Stromal cell of bone marrow (primary cell): ENCODE measurements at regions not wholly inside any gene's neighbourhood (a gene's known extent, or its start where the extent isn't known, plus 50 kb on each side); places are given as distances from the start of the nearest gene placed in this dataset.

Experiments used
- DNase-seq: peaks from one replicate; pipeline ENCODE4 v3.0.0-alpha.2; 2012; ENCODE audit warnings: low read depth

DNA sequence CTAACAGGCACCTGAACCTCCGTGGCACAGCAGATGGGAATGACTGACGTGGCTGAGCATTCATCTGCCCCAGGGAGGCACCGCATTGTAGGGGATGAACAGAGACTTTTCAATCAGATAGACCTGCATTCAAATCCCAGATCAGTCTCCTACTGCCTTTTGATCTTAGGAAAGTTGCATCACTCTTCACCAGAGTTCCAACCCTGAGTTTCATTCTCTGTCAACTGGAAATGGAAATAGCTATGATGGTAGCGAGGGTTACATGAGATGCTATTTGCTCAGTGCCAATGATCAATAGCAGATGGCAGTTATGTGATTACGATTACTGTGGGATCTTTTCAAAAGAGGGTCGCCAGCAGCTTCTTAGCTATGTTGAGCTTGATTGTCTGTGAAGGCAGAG, 189.3 kb upstream of the RFC3 start:
- no peak for DNase-seq

DNA sequence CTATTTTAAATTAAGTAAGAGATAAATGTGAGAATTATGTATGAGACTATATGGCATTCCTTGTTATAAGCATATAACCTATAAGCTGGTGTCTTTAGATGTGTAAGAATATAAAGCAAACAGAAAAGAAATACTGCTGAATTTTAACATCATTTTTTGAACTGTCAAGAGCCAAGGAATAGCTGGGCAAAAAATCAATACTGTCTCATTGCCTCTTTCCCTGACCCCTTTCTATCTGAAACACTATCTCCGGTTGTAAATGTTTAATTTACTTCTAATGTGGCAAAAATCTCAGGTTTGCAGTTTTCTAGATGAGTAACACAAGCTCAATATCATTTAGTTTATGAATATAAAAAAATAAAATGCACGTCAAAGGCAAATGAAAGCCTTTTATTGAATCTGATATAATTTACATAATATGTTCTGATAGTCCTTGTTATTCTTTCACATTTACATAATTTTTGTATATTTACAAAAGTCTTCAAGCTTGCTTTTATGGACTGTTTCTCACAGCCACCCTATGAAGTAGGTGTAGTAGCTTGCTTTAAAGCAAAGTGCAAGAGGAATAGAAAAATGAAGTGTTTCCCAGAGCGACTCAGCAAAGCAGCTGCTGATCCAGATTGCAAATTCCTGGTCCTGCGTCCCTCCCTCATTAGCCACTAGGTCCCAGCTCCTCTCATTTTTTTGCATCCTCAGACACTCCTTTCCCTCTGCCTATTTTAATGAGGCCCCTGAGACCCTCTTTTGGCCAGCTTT, 188.2 kb upstream of the RFC3 start:
- no peak for DNase-seq

DNA sequence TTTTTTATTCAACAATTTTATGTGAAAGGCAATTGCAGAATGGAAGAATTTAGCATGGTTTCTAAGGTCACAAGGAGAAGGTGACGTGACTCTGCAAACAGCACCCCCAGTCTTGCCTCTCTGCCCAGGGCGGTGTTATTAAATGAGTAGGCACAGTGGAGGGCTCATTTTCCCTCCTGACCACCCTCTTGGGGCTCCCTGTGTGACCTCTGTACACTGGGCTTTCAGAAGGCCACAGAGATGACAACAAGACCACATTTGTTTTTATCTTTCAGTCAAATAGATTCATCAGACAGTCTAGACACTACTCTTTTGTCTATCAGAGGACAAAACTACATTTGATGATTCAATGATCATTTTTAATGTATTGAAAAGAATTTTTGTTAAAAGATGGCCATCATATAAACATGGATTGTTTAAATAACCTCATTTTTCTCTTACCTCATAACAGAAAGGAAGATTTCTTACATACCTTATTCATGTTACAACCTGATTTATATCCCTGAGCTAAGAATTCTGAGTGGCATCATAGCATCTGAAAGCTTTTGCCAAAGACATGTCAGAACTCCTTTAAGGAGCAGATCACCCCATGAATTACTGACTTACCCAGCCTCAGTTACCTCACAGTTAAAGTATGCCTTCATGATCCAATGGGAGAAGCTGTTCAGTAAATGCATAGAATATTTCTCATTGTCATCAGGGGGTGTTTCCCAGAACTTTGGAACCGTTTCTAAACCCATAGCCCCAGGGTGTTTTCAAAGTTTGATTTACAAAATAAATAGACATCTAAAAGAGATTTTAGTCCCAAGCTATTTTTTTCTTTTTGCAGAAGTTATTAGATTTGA, 184.0 kb upstream of the RFC3 start:
- DNase-seq = no peak

DNA sequence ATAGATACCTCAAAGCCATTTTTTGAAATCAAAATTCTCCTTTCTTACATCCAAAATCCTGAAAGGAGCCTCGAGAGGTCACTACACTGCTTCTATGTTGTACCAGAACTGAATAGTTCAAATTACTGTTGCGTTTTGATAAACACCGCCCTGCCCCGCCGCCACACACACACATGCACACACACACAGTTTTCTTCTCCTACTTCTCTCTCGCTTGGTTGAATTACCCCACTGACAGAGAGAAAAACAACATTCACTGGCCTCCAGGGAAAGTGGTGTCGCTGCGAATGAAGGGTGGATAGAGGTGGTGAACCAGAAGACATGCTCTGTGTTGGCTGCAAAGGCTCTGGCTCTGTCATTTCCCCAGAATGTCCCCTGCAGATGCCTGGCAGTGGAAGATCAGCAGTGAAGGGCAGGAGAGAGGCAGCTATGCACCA, 183.4 kb upstream of the RFC3 start:
- DNase-seq = no peak

DNA sequence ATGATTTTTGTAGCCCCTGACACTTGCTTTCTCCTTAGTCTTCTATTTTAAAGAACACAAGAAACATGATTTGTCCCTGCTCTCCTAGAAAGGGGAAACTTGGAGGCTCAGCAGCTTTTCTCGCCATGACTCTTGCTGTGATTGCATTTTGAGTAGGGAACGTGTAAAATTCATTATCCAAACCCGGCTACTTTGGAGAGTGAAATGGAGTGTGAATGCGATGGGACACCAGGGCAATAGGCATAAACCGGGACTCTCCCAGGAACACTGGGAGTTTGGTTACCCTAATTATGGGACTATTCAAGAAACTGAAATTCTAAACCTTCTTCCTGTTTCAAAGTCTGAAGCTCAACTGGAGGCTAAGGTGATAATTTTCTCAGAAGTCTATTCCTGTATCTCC, 181.7 kb upstream of the RFC3 start:
- DNase-seq = no peak

GRCh38 chr13:33636955-33637670, 180.8 kb upstream of the RFC3 start:
- DNase-seq = no peak

DNA sequence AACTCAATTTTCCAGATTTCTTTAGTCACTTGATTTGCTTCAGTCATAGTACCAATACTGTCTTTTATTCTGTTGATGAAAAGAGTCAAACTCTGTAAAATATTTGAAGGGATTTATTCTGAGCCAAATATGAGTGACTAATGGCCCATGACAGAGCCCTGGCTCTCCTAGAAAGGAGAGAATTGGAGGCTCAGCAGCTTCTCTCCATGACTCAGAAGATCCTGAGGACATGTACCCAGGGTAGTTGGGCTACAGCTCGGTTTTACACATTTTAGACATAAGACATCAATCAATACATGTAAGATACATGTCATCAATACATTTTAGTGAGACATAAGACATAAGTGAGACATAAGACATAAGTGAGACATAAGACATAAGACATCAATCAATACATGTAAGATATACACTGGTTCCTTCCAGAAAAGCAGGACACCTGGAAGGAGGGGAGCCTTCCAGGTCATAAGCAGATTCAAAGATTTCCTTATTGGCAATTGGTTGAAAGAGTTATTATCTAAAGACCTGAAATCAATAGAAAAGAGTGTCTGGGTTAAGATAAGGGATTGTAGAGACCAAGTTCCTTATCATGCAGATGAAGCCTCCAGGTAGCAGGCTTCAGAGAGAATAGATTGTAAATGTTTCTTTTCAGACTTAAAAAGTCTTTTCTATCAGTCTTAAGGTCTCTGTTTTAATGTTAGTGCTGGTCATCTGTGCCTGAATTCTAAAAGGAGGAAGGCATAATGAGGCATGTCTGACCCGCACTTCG, 179.8 kb upstream of the RFC3 start:
- DNase-seq = peak; percentile 74

GRCh38 chr13:33639158-33639557, 178.8 kb upstream of the RFC3 start:
- DNase-seq = no peak

DNA sequence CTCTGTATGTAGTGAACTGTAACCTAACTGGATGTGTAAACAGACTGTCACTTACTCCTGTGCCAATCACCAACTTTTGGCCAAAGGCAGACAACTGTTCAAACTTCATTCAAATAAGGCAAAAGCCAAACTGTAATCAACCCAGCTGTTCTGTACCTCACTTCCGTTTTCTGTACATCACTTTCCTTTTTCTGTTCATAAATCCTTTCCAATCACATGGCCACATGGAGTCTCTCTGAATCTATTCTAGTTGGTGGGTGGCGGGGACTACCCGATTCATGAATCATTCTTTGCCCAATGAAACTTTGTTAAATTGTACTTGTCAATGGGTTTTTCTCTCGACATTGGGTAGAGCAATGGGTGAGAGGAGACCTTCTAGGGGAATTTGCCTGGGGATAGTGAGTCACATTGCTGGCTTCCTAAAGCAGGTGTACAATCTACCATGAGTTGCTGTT, 178.3 kb upstream of the RFC3 start:
- DNase-seq = no peak

GRCh38 chr13:33640832-33641231, 177.1 kb upstream of the RFC3 start:
- no peak for DNase-seq

GRCh38 chr13:33642374-33643065, 175.4 kb upstream of the RFC3 start:
- no peak for DNase-seq

- peak; percentile 77 for DNase-seq
Measured at GRCh38 chr13:33644581-33645543, 173.1 kb upstream of the RFC3 start.

GRCh38 chr13:33645591-33646554, 172.1 kb upstream of the RFC3 start:
- DNase-seq = no peak

DNA sequence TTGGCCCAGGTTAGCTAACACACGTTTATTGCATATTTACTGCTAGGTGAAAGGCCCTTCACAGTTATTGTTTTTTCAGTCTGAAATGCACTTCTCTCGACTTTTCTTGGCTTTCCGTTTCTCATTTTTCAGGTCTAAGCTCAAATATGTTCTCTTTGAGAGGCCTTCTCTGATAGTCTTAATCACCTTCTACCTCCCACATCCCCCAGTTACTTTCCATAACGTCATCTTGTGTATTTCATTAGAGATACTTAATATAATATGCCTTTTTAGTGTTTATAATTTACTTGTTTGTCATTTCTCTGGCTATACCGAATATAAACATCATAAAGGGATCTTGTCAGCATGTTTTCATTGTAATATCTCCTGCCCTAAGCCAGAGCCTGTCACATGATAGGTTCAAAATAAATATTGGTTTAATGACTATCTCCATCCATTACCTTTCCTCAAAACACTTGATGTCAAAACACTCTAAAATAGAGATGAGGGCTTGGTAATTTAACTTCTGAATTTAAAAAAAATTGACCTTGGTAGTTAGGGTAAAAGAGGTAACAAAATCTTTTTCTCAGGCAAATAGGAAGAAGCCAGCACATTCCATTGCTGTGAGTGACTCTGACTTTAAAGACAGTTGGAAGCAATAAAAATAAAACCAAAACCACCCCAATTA, 168.6 kb upstream of the RFC3 start:
- DNase-seq = no peak

DNA sequence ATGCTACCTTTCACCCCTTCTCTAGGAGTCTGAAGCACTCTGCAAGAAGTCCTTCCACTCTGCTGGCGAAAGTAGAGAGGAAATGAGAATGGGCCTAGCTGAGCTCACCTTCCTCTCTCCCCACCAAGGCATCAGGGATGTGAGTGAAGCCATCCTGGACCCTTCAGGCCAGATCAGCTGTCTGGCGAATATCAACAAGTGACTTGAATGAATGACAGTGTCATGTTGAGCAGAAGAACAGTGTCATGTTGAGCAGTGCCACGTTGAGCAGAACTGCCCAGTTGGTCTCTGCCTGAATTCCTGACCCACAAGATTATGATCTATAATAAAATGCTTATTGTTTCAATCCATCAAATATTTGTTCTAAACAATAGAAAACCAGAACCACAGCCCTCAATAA, 166.2 kb upstream of the RFC3 start:
- DNase-seq = no peak

DNA sequence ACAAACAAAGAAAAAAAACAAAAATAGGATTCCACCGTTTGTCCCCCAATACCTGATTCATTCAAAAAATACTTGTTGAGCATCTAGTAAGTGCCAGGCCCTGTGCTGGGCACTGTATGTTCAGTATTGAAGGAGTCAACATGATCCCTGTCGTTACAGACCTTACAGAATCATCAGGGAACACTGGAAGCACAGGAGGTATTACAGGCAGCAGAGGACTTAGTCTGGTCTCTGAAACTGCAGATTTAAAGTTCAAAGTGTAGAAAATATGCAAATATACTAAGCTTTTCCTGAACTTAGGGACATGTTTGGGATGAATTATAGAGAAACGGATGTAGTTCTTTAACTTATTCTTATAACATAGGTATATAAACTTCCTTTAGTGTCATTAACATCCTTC, 160.7 kb upstream of the RFC3 start:
- DNase-seq = no peak

- DNase-seq = no peak
Measured at GRCh38 chr13:33659466-33659865, 158.5 kb upstream of the RFC3 start.

- no peak for DNase-seq
Measured at GRCh38 chr13:33659894-33660293, 158.1 kb upstream of the RFC3 start.
